NCI-H774 (cell line): ENCODE measurements at regions not wholly inside any gene's neighbourhood (a gene's known extent, or its start where the extent isn't known, plus 50 kb on each side); places are given as distances from the start of the nearest gene placed in this dataset.

ENCODE experiments used
- DNase-seq: peaks from one replicate; lab custom pipeline; 2025; lab: John Stamatoyannopoulos, UW

DNA sequence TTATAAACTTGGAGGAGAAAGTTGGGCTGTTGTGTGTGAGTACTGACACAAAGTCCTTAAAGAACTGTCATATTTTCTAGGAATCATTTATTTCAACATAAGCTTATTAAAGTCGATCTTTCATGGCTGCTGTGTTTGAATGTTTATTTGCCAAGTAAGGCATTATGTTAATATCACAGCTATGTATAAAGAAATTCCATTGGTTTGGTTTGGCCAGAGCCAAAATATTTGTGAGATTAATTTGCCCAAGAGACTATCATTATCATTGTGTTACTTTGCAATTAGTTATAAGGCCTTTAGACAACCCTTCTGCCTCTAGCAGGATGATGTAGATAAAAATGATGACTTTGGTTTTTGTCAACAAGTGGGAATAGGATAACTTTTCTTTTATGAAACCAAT is 240.6 kb upstream of the NT5C1B start:
- DNase-seq = no peak

DNA sequence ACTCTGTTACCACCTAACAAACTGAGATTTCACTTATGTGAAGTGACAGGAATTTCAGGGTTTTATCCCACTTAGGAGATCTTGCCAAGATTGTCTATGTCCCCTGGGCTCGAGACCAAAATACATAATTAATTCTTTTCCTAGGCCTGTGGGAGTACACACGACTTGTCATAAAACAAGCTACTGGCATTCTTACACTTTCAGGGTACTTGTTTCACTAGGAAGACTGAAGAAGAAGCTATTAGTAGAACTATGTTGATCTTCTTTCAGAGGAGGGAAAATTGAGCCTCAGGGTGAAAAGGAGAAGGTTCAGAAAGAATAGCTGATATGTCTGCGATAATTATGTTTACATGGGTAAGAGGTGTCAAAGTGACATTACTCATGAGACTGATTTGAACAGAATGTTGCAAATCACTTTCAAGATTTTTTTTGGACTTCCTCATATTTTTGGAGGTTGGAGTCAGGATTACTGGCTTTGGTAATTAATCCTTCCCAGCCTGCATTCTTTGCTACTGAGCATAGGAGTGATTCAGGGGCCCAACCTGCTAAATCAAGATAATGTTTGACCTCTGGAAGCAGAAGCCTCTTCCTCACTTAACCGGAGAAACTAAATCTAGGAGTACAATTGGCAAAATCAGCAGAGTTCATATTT is 240.0 kb upstream of the NT5C1B start:
- no peak for DNase-seq

DNA sequence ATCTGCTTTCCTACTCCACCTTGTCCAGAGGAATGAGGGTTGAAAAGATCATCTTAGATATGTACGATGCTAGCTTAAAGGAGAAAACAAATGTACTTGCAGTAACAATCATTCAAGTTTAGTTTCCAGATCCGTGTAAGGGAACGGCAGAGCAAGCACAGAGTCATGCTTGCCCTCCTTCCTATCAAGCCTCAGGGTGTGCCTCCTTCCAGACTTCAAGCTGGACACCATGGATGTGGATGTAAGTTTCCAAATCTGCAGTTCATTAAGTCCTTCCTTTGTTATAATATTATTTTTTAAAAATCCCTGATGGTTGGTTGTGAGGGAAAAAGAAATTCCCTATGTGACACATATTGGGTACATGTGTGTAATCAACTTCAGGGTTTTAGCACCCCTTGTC is 238.9 kb upstream of the NT5C1B start:
- no peak for DNase-seq

DNA sequence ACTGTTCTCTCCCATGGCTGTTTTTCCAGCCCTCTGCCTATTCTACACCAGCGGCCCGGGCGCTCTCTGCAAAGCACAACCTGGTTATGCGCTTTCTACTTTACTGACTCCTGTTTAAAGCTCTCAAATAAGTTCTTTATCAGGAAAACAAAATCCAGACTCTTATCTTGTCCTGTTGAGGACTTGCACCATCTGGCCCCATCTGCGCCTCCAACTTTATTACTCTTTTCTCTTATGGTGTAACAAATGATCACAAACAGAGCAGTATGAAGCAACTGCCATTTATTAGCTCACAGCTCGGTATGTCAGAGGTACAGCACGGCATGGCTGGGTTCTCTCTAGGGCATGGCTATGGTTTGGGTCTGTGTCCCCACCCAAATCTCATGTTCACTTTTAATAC is 236.5 kb upstream of the NT5C1B start:
- no peak for DNase-seq

DNA sequence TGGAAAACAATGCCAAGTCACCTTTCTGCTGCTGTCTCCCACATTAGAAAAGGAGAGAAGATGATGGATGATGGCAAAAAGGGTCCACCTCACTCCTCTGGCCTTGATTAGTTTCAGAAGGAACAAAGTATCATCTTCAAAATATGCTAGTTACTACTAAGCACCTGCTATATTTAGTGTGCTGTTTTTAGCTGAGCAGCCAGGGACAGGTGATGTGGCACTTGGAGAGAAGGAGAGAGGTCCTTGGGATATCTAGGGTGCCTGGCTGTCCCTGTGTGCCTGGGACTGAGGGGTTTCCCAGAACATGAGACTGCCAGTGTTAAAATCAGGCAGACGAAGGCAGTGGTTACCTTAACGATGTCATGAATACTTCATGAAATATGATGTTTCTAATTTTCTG is 235.5 kb upstream of the NT5C1B start:
- DNase-seq = no peak

DNA sequence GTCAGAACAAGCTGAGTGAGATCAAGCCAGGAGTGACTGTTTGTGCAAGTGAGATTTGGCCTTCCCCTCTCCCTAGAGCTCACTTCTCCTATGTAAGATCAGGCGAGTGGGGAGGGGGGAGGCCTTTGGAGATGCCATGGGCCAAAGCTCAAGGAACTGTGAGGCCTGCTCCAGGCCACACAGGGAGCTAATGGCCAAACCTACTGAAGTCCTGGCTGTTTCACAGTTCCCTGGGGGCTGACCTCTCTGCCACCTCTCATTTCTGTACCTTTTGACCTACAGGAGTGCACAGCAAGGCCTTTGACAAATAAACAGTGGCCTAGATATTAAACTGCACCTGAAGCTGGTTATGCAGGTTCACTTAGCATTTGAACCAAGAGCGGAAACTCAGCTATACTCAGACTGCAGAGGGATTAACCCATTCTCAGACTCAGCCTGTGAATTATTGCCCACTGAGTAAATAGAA is 235.0 kb upstream of the NT5C1B start:
- no peak for DNase-seq

DNA sequence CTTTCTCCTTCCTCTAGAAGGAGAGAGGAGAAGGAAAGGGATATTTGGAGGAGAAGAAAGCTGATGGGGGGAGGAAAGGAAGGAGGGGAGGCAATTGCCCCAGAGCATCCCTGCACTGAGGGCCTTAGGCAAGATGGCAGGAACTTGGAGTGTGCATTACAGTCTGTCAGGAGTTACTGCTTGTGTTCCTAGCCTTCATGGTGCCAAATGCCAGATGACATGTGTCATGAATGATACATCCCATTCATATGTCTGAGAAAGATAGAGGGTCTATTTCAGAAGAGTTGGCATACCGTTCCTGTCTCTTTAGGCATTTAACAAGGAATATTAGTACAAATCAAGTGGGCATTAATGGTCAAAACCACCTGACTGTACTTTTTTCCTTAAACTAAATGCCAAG is 232.1 kb upstream of the NT5C1B start:
- DNase-seq = no peak

DNA sequence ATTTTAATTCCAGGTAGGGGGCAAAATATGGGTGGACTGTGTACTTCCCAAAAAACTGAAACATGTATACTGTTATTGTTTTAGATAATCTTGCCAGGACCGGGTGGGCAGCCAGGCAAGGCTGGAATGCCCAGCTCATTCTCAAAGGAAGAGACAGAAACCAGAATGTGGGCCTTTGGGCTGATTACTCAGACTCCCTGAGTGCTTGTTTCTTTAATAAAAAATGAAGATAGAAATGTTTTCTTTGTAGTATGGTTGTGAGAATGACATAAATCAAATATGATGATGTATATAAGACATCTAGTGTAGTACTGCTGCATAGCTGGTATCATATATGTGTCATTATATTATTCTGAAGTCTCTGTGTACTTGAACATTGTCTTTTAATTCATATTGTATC is 231.6 kb upstream of the NT5C1B start:
- no peak for DNase-seq

DNA sequence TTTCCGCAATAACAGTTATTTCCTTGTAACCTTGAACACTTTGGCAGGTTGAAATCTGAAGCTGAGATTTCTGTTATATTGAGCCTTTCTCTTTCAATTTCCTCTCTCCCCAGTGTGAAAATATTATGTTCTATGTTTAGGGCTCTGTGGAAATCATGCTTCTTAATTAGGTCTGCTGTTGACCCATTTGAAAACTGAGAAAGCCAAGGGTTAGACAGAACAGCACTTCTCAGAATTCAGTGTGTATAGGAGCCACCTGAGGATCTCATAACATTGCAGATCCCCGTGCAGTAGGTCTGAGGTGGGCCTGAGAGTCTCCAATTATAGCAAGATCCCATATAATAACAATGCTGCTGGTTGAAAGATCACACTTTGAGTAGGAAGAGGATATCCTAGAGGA is 230.2 kb upstream of the NT5C1B start:
- DNase-seq = no peak

DNA sequence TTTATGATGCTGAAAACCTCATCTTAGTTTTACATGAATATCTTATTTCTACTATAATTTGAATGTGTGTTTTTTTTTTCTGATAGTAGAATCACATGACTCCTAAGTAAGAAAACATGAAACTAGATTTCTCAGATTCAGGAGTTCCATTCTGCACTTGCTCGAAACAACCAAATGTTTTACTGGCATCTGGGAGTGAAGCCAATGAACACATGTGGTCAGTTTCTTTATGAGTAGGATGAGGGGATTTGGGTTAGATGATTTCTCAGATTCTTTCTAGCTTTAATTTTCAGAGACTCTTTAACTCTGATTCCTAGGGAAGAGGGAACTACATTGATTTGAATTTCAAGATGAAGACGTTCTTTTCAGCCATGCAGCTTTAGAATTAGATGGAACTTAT is 225.0 kb upstream of the NT5C1B start:
- no peak for DNase-seq

DNA sequence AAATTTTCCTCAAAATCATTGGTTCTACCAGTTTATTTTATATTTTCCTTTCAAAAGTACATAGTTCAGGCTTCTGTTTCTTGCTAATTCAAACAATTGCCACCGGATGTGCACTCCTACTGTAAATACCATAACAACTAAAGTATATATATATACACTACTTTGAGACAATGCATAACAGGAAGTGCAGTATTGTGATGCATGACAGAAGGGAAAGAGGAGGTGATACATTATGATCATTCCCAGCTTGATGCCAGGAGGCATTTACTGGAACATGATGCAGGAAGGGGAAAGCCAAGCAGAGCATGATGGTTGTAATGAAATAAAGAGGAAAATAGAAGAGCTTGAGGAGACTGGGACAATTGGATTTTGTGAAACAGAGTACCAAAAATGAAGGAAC is 215.2 kb upstream of the NT5C1B start:
- no peak for DNase-seq

DNA sequence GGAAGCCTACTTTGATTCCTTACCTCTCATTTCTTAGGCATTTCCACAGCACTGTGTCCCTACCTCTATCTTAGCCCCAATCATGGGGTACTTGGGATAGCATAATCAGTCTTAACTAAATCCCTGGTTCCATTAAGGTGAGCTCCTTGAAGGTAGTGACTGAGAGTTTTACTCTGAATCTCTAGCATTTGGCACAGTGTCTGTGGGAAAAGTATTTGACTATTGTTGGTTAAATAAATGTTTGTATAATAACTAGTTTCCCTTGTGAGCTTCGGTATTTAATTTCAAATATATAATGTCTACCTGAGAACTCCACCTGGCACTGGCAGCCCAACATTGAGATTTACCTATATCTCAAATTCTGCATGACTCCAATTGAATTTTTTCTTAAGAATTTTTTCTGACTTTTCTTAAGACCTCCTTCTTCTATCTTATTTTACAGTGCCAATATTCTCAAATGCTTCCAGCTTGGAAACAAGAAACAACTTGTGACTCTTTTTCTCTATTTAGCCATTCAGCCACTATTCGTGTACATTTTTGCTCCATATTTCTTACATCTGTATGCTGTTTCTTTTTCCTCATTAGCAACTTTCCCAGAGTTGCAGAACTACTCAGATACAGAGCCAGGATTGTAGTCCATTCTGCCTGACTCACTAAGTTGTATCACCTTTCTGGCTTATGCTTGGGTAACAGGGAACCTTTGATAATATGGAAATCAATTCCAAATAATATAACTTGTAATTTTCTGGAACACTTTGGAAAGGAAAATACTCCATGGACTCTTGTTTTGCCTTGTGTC is 214.0 kb upstream of the NT5C1B start:
- DNase-seq = no peak

DNA sequence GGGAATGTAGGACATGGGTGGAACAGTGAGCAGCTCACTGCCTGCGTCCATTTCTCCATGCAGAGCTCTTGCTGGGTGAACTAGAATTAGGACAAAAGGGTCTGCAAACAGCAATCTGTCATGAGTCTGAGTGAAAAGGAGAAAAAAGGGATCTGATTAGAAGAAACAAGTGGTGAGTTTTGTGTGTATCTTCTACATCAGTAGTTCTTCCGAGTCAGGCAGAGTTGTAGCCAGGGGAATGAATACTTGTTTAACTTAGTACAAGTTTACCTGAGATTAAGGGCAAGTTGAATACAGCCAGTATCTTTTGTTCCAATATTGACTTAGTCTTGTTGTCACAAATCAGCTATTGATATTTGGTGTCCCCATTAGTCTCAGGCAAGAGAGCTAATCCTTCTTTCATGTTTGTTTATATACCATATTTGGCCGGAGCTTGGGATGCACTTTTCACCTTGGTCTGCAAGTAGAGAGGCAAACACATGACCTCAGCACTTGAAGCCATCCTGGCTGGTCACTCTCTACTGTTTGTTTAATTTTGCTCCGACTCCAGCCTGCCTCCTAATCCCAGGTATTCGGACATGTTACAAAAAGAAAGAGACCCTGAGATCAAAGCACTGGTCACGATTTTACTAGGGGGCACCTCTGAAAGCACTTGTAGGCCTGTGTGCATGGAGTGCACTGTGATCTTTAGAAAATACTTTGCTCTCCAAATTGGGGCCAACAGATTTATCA is 211.0 kb upstream of the NT5C1B start:
- peak; percentile 49 for DNase-seq

DNA sequence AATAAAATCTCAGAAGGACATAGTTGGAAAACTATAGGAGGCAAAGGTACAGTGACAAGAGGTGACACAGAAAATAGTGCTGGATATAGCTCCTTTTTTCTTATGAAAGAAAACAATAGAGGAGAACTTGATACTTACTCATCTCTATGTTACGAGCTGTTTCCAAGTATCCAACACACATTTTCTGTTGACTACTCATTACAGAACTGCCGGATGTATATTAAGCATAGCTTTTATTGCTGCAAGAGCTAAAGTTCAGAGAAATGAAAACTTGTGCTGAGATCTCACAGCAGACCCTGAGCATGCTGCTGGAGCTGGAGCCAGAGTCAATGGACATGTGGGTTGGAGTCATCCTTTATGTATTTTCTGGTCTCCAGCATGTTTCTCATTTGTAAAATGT is 210.0 kb upstream of the NT5C1B start:
- DNase-seq = no peak

DNA sequence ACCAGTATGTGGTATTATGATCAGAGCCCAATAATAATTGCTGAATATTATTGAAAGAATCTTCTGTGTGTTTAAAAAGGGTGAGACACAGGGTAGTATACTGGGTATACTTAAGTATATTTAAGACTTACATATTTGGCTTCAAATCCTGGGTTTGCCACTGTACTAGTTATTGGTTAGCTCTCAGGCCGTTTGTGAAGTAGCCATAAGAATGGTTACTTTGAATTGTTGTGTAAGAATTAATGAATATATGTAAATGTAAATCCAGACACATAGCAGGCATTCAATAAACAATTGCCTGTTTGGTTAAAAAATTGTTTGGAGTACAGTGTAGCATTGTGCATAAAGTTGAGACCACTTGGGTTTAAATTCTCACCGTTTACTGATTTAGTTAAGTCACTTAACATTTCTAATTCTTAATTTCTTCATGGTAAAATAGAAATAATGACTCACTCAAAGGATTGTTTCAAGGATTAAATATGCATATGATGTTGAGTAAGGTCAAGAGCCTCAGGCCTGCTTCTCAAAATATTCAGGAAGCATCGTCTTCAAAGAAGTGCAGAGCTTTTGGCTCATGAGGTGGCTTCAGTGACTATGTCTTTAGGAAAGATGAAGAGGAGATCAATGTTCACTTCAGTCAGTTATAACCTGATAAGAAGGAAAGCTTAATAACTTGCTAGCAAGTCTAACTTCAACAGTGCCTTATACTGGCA is 207.9 kb upstream of the NT5C1B start:
- DNase-seq = no peak

DNA sequence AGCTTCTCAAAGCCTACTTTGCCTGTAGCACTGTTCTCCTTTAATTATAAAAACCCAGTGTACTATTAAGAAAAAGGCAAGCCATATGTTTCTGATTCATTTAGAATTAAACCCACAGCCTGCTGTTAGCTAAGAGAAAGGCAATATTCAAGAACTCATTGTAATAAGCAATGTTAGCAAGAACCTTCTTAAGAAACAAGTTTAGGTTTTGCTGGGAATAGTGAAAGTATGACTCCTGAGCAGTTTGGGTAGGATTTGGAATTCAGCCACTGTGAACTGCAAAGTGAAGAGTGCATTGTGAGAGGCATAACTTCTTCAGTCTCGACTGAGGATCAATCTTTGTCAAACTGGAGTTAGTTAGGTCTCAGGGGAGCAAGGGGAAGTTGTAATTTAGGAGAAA is 206.5 kb upstream of the NT5C1B start:
- DNase-seq = no peak

DNA sequence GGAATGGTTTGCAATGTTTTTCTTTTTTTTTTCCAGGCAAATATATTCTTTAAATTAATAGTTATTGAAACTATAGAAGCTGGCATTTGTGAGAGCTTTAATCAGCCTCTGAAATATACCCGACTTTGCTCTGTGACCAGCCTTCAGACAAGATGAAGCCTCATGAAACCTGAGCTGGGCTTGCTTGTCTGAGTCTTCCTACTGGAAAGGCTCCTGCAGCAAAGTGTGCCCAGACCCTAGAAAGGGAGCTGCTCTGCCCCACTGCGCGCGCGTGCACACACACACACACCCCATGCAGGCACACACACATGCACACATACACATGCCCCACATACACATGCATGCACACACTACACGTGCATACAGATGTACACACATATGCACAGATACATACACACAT is 203.3 kb upstream of the NT5C1B start:
- DNase-seq = no peak

DNA sequence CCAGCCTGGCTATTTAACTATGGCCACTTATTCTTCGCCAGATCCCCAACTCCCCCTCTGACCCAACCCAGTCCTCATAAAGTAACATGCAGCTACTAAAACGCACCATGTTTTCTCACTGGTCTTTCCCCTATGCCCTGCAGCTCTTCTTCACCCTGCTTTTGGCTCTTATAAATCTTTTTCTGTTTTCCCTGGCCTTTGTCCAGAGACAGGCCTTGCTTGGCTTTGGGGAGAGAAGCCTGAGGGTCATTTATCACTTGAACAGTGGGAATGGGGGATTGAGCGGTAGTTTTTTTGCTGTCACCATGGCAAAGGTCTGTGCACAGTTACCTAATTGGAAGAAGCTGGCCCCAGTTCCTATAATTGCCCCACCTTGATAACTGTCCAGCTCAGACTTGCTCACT is 202.9 kb upstream of the NT5C1B start:
- DNase-seq = no peak

DNA sequence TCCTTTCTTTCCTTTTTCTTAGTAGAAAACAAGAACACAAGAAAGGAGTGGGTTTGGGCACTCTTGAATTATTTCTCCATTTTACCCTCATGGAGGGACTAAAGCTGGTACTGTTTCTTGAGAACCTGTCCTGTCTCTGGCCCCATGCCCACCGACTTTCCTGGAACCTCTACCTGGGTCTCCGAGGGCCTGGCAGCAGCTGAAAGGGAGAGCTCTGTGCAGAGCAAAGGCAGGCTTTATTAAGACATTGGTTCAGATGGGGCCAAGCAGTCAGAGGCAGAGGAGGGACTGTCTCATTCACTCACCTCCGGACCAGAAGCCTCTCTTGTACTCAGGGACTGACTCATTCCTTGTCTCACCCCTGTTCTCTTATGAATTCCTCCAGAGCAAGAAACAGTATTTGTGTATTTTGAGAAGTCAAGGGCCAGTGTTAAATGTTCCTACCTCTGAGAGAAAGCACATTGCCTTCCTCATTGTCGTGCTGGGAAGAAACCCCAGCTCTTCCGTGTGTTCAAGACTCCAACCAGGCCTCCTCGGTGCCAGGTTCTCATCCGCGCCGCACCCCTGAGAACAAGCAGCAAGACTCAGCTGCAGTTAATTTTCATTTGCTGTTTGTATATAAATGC is 201.9 kb upstream of the NT5C1B start:
- no peak for DNase-seq

DNA sequence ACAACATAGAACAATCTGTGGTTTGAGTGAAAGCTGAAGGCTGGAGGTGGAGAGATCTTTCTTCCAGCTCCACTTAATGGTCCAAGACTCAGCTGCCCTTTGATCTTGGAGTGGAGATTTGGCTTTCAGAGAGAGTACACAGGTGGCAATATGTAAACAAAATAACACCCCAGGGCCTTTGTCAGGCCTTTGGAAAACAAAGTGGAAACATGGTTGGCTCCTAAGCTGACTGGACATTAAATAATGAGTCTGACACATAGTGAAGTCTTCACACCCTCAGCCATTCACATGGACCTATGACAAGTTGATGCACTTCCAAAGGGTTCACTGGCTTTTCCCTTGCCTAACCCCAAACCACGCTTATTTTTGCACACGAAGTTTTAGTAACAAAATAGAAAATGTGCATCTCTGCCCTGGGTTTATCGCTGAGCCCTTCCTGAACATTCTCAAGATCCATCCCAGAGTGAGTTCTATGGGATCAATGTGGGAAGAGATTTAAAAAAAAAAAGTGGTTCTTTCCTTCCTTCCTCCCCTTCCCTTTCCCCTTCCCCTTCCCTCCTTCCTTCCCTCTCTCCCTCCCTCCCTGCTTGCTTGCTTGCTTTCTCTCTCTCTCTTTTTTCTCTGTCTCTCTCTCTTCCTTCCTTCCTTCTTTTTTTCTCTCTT is 201.3 kb upstream of the NT5C1B start:
- no peak for DNase-seq

DNA sequence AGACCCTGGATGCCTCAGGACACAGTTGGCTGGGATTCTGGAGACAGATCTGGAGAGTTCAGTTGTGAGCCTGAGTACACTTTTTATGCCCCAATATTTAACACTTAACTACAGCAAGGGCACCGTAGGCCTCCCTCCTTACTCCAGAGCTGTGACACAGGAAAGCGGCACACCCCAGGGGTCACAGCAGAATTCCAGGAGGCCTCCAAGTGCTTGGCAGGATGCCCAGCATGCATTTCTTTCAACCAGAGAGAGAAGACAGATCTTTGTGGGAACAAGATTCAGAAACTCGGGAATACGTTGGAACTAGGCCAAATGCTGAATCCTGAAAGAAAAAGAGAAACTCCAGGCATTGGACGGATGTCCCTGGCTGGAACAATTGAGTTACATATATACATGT is 199.2 kb upstream of the NT5C1B start:
- no peak for DNase-seq

DNA sequence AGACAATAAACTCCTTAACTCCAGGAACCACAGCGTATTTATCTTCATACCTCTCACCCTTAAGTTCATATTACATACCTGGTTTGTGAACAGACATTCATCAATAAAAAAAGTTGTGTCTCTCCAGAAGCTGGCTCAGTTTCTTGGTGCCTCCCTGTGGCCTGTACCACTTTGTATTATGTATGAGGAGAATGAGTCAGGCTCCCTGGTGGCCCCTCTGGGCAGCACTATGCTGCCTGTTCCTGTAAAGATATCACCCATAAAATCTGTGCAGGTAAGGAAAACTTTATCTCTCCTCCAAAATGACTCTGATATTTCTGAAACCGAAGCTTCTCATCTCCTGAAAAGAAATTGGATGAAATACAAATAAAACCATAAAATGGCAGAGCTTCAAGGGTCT is 198.4 kb upstream of the NT5C1B start:
- DNase-seq = no peak
